ENCODE measurements at regions not wholly inside any gene's neighbourhood (a gene's known extent, or its start where the extent isn't known, plus 50 kb on each side); places are given as distances from the start of the nearest gene placed in this dataset.

GRCh38 chr2:156695020-156695419, 258.8 kb downstream of the GPD2 start:
- no peak for TF ChIP-seq EGR1 (IDR thresholded peaks at IDR 0.05)
- no peak for TF ChIP-seq TAF1 (IDR thresholded peaks at IDR 0.05; ENCODE audit: low read depth)
- no peak for TF ChIP-seq CEBPB (IDR thresholded peaks at IDR 0.05)
- no peak for TF ChIP-seq TEAD4 (IDR thresholded peaks at IDR 0.05)
- no peak for TF ChIP-seq FOXM1 (IDR thresholded peaks at IDR 0.05; ENCODE audit: borderline replicate concordance, low read depth)
- TF ChIP-seq RAD21 (IDR thresholded peaks at IDR 0.05; ENCODE audit: low read depth), result no peak
- TF ChIP-seq REST (IDR thresholded peaks at IDR 0.05; ENCODE audit: low read depth), result no peak
- TF ChIP-seq YY1 (IDR thresholded peaks at IDR 0.05; ENCODE audit: low read depth), result no peak
- no peak for TF ChIP-seq ZBTB7A (IDR thresholded peaks at IDR 0.05; ENCODE audit: low read depth)
- TF ChIP-seq MAX (IDR thresholded peaks at IDR 0.05), result no peak
- TF ChIP-seq CREB1 (IDR thresholded peaks at IDR 0.05; ENCODE audit: low read depth), result no peak
- TF ChIP-seq EP300 (IDR thresholded peaks at IDR 0.05; ENCODE audit: borderline replicate concordance), result no peak
- TF ChIP-seq TCF12 (IDR thresholded peaks at IDR 0.05; ENCODE audit: low read depth), result no peak
- no peak for TF ChIP-seq USF1 (IDR thresholded peaks at IDR 0.05)
